ENCODE measurements at regions not wholly inside any gene's neighbourhood (a gene's known extent, or its start where the extent isn't known, plus 50 kb on each side); places are given as distances from the start of the nearest gene placed in this dataset.
A peak's percentile ranks its signal among the peaks of the same experiment; 100 is the strongest.
"Not testable (repeated sequence)": the region's sequence is repeated elsewhere in the genome, so short reads cannot be mapped to it uniquely, and the experiment has no call there.

DNA sequence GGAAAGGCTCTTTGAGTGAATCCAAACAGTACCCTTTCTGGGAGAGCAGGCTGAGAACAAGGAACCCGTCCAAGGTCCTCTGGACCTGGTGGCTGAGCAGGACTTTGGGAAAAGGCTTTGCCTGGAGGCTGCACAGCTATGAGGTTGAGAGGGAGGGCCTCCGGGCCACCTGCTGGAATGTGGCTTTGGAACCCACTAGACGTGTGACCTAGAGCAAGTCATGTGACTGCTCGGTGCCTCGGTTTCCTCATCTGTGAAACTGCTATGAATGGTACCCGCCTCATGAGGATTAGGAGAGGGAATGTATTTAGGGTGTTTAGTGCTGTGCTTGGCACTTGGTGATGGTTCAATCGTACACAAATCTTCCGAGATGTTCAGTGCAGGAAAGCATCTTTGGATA lies 50.4 kb downstream of the HAPSTR1 start:
- no peak for DNase-seq

DNA sequence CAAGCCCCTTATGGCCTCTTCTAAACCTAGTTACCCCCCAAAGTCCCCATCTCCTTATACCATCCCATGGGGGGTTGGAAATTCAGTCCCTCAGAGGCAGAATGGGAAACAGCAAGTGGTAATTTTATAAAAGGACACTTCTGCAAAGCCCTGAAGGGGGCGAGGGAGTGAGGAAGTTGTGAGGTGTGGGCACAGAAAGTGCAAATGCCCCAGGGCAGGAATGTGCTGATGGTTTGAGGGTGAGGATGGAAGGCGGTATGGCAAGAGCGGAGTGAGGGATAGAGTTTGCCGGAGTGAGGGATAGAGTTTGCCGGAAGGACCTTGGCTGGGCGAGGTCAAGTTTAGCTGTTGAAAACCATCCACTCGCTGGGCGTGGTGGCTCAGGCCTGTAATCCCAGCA lies 52.7 kb downstream of the HAPSTR1 start:
- DNase-seq: no peak

DNA sequence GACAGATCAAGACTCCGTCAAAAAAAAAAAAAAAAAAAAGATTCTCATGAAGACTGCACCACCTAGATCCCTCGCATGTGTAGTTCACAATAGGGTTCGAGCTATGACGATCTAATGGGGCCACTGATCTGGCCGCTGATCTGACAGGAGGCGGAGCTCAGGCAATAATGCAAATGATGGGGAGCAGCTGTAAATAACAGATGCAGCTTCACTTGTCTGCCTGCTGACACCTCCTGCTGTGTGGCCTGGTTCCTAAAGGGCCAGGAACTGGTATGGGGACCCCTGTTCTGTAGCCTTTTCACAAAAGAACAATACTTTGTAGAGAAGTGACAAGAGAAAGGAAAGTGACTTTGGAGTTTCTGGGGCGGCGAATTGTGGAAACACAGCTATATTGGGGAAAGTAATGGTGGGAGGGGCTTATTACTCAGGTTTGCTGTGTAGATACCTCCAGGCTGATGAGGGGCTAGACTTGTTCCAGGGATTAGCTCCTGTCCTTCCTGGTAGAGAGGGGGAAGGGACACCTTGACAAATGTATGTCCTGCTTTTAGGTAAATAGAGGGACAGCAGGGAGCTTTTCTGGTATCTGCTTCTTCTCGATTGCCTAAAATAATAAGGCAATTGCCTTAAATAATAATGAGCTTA lies 57.1 kb downstream of the HAPSTR1 start:
- no peak for DNase-seq

DNA sequence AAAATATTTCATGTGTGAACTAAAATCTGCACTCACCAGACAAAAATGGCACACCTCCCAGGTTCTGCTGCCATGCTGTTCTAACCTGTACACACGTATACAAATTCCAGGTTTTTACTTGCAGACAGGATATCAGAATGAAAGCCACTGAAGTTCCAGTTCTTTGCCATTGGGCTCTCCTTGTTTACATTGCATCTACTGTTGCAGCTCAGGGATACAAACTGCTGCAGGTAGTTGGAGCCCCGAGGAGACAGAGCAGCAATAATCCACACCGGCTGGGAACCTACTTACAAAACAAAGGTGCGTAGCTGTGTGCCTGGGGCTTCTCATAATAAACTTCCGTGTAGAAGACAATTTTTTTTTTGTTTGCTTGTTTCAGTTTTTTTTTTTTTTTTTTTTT lies 59.6 kb downstream of the HAPSTR1 start:
- DNase-seq: no peak

DNA sequence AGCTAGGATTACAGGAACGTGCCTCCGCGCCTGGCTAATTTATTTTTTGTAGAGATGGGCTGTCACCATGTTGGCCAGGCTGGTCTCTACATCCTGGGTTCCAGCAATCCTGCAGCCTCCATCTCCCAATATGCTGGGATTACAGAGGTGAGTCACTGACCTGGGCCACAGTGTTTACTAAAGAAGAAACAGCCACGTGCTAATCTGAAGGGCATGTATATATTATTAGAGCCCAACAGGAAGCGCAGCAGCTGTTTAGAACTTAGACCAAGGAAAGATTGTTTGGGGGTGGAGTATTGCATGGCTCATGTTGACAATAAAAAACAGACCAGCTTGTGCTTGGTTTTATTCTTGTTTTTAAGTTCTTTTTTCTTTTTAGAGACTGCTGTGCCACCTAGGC lies 60.2 kb downstream of the HAPSTR1 start:
- no peak for DNase-seq

DNA sequence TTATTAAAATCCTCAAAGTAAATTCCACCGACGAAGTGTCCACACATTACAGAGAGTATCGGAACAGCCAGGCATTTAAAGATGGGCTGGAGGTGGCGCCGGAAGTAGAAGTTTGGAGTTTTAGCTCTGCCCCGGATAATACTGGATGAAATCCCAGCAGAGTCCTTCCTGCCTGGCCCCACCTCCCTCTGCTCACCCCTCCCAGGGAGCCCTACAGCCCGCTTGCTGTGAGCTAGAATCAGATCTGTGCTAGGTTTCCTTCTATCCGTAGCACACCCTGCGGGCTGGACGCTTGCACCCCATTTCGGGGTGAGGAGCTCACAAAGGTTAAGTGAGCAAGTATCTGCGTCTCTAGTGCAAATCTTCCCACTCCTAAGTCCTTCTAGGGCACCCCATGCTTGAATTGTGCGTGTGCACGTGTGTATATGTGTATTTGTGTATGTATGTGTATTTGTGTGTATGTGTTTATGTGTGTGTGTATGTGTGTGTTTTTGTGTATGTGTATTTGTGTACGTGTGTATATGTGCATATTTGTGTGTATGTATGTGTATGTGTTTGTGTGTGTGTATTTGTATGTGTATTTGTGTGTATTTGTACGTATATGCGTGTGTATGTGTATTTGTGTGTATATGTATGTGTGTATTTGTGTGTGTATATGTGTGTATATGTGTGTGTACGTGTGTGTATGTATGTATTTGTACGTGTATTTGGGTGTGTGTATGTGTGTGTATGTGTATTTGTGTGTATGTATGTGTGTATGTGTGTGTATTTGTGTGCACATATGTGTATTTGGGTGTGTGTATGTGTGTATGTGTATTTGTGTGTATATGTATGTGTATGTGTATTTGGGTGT lies 61.4 kb downstream of the HAPSTR1 start:
- no peak for DNase-seq

DNA sequence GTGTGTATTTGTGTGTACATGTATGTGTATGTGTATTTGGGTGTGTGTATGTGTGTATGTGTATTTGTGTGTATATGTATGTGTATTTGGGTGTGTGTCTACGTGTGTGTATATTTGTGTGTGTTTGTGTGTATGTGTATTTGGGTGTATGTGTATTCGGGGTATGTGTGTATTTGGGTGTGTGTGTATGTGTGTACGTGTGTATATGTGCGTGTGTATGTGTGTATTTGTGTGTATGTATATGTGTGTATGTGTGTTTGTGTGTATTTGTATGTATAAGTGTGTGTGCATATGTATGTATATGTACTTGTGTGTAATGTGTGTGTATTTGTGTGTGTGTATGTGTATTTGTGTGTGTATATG lies 62.0 kb downstream of the HAPSTR1 start:
- no peak for DNase-seq

DNA sequence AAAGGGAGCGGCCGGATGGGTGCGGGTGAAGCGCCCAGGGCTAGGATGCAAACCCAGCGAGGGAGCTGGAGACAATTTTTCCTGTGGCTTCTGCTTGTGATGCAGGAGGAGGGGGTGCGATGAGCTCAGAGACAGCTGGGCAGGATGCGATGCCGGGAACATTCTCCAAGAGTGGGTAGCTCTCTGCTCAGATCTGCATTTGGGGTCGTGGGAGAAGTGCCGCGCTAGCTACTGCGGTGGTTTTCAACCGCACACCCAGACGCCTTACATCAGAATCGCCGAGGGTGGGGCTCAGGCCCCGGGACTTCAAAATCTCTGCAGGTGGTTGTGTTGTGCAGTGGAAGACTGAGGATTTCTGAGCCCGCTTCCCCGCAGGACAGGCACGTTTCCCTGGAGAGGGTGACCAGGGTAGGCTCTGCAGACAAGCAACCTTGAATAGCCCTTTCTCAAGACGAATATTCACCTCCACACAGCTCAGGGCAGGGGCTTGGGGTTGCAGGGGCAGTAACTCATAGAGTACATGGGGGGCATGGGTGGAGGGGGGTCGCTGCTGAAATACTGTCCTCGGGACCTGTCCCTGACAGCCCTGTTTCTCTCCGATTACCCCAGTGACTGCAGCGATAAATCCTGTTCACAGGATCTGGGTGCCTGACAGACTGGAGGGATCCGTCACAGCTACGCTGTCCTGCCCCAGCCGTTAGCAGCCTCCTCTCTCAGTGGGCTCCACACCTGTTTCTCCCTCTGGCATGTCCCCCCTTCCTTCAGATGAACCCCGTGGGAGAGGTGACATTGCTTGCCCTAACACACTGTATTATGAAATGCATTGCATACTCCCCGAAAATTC lies 63.3 kb downstream of the HAPSTR1 start:
- no peak for DNase-seq

DNA sequence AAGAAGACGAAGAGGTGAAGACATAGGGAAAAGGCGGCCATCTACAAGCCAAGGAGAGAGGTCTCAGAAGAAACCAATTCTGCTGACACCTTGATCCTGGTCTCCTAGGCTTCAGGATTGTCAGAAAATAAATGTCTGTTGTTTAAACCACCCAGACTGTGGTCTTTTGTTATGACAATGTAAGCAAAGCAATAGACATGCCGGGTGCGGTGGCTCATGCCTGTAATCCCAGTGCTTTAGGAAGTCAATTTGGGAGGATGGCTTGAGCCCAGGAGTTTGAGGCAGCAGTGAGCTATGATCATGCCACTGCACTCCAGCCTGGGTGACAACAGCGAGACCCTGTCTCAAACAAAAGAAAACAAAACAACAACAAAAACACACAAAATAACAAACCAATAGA lies 64.4 kb downstream of the HAPSTR1 start:
- no peak for DNase-seq

DNA sequence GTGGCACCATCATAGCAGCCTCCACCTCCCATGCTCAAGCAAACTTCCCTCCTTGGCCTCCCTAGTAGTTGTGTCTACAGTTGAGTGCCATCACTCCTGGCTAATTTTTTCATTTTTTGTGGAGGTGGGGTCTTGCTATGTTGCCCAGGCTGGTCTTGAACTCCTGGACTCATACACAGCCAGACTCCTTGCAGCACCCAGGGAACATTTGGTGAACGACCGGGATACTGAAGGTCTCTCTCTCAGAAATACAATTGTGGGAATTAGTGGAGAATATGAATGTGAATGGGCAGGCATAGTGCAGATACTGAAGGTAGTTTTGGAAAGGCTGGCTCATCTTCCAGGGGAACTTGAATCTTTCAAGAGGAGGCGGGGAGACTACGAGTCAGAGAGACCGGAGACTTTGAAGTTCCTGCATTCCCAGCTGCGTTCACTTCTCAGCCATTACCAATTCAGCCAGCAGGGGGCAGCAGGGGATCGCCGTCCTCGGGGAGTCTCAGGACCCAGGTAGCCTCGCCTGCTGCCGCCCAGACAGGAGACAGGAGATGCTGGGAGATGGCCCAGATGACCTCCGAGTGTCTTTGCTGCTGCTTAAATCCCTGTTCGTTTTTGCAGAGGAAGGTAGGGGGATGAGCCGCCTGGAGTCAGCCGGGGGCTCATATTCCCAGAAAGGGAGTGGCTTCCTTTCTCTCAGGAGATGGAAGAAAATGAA lies 68.6 kb downstream of the HAPSTR1 start:
- DNase-seq: peak in 1 of 2 experiments; percentile 28

DNA sequence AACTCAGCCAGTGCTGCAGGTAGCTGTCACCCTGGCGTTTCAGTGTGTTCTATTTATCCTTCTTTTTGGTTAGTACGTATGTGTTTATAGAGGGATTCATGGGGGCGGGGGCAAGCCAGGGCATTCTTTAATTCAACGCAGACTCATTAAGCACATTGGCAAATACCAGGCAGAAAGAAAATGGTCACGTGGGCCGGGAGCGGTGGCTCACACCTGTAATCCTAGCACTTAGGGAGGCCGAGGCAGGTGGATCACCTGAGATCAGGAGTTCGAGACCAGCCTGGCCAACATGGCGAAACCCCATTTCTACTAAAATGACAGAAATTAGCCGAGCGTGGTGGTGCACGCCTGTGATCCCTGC lies 69.1 kb downstream of the HAPSTR1 start:
- no peak for DNase-seq

DNA sequence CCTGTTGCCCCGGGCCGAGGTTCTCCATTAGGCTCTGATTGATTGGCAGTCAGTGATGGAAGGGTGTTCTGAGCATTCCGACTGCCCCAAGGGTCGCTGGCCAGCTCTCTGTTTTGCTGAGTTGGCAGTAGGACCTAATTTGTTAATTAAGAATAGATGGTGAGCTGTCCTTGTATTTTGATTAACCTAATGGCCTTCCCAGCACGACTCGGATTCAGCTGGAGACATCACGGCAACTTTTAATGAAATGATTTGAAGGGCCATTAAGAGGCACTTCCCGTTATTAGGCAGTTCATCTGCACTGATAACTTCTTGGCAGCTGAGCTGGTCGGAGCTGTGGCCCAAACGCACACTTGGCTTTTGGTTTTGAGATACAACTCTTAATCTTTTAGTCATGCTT lies 74.2 kb downstream of the HAPSTR1 start:
- no peak for DNase-seq

DNA sequence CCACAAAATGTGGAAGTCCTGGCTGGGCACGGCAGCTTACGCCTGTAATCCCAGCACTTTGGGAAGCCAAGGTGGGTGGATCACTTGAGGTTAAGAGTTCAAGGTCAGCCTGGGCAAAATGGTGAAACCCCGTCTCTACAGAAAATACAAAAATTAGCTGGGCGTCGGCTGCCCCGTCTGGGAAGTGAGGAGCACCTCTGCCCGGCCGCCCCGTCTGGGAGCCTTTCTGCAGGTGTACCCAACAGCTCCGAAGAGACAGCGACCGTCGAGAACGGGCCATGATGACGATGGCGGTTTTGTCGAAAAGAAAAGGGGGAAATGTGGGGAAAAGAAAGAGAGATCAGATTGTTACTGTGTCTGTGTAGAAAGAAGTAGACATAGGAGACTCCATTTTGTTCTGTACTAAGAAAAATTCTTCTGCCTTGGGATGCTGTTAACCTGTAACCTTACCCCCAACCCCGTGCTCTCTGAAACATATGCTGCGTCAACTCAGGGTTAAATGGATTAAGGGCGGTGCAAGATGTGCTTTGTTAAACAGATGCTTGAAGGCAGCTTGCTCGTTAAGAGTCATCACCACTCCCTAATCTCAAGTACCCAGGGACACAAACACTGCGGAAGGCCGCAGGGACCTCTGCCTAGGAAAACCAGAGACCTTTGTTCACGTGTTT lies 75.0 kb downstream of the HAPSTR1 start:
- DNase-seq: not testable (repeated sequence)

DNA sequence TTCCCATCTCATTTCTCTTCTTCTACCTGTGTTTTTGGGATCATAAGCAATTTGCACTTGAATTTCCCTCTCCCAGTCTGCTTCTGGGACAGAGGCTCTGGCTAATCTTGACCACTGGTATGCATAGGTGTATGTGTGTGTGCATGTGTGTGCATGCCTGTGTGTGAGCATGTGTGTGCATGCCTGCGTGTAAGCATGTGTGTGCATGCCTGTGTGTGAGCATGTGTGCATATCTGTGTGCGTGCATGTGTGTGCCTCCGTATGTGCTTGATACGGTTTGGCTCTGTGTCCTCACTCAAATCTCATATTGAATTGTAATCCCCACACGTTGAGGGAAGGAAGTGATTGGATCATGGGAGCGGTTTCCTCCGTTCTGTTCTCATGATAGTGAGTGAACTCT lies 77.7 kb downstream of the HAPSTR1 start:
- DNase-seq: no peak

DNA sequence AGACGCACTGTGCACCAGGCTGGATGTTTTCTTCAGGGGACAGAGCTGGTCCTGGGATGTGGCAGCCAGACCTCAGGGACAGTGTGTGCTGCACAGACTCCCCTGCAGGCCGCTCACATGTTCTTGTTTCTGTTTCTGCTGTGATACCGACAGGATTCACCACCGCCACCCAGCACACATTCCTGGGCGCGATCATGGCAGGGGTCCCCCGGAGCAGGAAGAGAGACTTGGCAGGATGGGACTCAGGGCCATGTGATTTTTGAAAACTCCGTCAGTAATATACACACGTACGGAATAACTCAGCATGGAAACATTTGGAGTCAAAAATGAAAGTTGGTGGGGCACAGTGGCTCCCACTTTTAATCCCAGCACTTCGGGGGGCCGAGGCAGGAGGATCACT lies 79.0 kb downstream of the HAPSTR1 start:
- DNase-seq: no peak

DNA sequence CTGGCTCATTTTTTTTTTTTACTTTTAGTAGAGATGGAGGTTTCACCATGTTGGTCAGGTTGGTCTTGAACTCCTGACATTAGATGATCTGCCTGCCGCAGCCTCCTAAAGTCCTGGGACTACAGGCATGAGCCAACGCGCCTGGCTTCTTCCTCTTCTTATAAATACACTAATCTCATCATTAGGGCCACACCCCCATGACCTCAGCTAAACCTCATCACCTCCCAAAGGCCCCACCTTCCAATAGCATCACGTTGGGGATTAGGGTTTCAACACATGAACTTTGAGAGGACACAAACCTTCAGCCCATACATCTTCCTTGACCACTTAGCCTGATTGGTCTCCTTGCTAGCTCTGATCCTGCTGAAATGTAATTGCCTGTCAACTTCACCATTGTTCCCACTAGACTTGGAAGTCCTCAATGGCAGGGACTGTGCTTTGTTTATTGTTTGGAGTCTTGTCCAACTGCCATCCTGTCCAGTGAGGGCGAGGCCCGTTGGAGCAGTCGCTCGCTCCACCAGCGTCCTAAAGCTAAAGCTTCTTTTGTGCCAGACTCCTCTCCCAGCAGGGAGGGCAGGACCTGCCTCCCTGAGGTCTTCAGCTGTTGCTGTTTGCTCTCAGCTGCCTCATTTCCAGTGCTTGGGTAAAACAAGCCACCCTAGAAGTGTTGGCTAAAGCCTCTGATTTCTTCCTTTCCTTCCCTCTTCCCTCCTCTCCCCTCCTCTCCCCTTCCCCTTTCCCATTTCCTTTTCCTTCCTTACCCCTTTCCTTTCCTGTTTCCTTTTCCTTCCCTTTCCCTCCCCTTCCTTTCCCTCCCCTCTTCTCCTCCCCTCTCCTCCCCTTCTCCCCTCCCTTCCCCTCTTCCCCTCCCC lies 85.3 kb downstream of the HAPSTR1 start:
- DNase-seq: no peak

DNA sequence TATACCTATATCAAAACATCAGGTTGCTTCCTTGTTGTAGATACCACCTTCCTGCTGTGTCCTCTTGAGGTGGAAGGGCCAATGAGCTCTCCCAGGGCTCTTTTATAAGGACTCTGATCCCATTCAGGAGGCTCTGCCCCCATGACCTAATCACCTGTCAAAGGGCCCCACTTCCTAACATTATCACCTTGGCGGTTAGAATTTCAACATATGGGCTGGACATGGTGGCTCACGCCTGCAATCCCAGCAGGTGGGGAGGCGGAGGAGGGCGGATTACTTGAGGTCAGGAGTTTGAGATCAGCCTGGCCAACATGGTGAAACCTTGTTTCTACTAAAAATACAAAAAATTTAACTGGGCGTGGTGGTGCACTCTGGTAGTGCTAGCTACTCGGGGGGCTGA lies 86.4 kb downstream of the HAPSTR1 start:
- DNase-seq: no peak

DNA sequence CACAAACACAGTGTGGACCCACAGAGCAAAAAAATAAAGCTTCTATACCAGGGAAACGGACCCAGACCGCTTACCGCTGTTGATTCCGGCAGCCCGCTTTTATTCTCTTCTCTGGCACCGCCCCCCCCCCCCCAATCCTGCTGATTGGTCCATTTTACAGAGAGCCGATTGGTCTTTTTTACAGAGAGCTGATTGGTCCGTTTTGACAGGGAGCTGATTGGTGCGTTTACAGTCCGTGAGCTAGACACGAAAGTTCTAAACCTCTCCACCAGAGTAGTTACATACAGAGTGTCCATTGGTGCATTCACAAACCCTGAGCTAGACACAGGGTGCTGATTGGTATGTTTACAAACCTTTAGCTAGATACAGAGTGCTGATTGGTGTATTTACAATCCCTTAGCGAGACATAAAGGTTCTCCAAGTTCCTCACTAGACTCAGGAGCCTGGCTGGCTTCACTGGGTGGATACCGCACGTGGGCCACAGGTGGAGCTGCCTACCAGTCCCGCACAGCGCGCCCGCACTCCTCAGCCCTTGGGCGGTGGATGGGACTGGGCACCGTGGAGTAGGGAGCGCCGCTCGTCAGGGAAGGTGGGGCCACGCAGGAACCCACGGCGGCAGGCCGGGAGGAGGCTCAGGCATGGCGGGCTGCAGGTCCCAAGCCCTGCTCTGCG lies 92.4 kb downstream of the HAPSTR1 start:
- DNase-seq: no peak

DNA sequence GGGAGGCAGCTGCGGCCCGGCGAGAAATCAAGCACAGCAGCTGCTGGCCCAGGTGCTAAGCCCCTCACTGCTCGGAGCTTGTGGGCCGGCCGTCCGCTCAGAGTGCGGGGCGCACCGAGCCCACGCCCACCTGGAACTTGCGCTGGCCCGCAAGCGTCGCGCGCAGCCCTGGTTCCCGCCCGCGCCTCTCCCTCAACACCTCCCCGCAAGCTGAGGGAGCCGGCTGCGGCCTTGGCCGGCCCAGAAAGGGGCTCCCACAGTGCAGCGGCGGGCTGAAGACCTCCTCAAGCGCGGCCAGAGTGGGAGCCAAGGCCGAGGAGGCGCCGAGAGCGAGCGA lies 92.9 kb downstream of the HAPSTR1 start:
- DNase-seq: no peak

DNA sequence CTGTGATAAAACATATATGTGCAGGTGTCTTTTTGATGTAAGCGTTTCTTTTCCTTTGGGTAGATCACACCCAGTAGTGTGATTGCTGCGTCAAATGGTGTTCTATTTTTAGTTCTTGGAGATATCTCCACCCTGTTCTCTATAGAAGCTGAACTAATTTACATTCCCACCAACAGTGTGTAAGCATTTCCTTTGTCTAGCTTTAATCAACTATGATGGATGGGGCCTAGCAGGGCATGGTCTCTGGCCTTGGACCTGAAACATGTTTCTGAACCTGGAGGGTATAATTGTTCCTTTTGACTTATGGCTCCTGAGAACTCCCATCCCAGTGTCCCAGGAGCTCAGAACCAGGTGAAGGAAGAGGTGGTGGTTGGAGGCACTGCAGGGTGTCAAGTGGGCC lies 93.9 kb downstream of the HAPSTR1 start:
- no peak for DNase-seq

DNA sequence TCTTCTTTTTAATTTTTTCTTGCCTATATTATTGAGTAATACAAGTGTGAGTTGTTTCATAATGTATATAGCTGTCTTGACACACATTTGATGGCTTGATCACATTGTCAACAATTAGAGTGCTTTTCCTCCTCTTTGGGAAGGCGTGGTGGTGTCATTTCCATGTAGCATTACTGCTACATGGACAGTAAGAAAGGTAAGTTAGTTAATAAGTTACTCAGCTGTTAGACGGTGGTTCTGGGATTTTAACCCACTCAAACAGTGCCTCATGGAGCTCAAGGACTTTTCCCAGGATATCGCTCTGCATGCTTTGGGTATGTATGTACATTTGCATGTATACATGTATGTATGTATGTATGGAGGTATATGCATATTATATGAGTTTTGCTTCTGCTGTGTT lies 94.6 kb downstream of the HAPSTR1 start:
- no peak for DNase-seq

Measured in NCI-H2081 (cell line).